Endothelial cell of umbilical vein (primary cell): ENCODE measurements at regions not wholly inside any gene's neighbourhood (a gene's known extent, or its start where the extent isn't known, plus 50 kb on each side); places are given as distances from the start of the nearest gene placed in this dataset.

Experiments
- BruUV-seq: library from RNA; stranded (reverse); fragments of 400-500 nt; replicated peaks from 2 replicates; lab custom pipeline; 2021; lab: Mats Ljungman, UMichigan
- CTCF ChIA-PET: fragments of 300-600, 350-600 bp; sonication (Branson Sonifier 250); formaldehyde crosslinking; loops from one replicate; lab custom pipeline; 2021; ENCODE audit warnings: antibody characterized with exemption, inconsistent platforms; lab: Charles Lee
- POLR2A ChIA-PET: fragments of 300-600, 350-600 bp; sonication (Branson Sonifier 250); formaldehyde crosslinking; loops from one replicate; lab custom pipeline; 2021; ENCODE audit warnings: antibody characterized with exemption, inconsistent platforms; lab: Charles Lee
- DNase-seq: peaks from one replicate; pipeline ENCODE4 v3.0.0-alpha.2; 2011; ENCODE audit warnings: low read depth, low spot score
- FAIRE-seq: peaks from 2 replicates; lab custom pipeline; 2011; peaks lifted over from hg19 to GRCh38; lab: Jason Lieb, UNC
- H2AFZ ChIP-seq: 2 replicates; pipeline ENCODE4 v1.6.0; 2012; ENCODE audit warnings: low read depth, low read length, control low read depth, inconsistent platforms
- H3K27ac ChIP-seq: 2 replicates; pipeline ENCODE4 v1.5.1; 2011; ENCODE audit warnings: low read depth, mild to moderate bottlenecking, control low read depth, low read length, moderate library complexity; ENCODE audit not compliant: insufficient read depth
- H3K27me3 ChIP-seq, 2 experiments: 2 replicates each; pipeline versions ENCODE4 v1.6.0 to v1.6.1; 2011; ENCODE audit warnings: low read length in 2 of 2, mixed read lengths in 1 of 2; ENCODE audit not compliant: control insufficient read depth in 2 of 2, insufficient read depth in 2 of 2
- H3K36me3 ChIP-seq, 2 experiments: 2 replicates in 1 of 2; 3 replicates in 1 of 2; pipeline ENCODE4 v1.5.1; 2011; ENCODE audit warnings: low read length in 2 of 2, mild to moderate bottlenecking in 1 of 2, moderate library complexity in 1 of 2; ENCODE audit not compliant: control insufficient read depth in 2 of 2, insufficient read depth in 2 of 2; ENCODE audit errors: extremely low read depth in 1 of 2
- H3K4me1 ChIP-seq: 3 replicates; pipeline ENCODE4 v1.5.1; 2011; ENCODE audit warnings: mild to moderate bottlenecking, low read length; ENCODE audit not compliant: control insufficient read depth, insufficient read depth; ENCODE audit errors: extremely low read depth
- H3K4me2 ChIP-seq: 2 replicates; pipeline ENCODE4 v1.6.1; 2011; ENCODE audit warnings: low read length, control low read depth, mixed read lengths; ENCODE audit not compliant: insufficient read depth
- H3K4me3 ChIP-seq, 3 experiments: fragments of 200-600 bp in 1 of 3; sonication (generic), shearing (Covaris generic) in 1 of 3; replicated peaks in 1 of 3; 2 replicates each; pipeline ENCODE4 v1.5.1; 2011 to 2016; ENCODE audit warnings: control low read depth in 3 of 3, low read length in 3 of 3, mild to moderate bottlenecking in 2 of 3, inconsistent platforms in 1 of 3, low read depth in 1 of 3, moderate library complexity in 1 of 3; ENCODE audit not compliant: insufficient read depth in 1 of 3
- H3K79me2 ChIP-seq: 2 replicates; pipeline ENCODE4 v1.6.0; 2012; ENCODE audit warnings: low read length, inconsistent platforms; ENCODE audit not compliant: control insufficient read depth, insufficient read depth
- H3K9ac ChIP-seq: replicated peaks from 2 replicates; pipeline ENCODE3; 2011; ENCODE audit warnings: low read length, control low read depth; ENCODE audit not compliant: insufficient read depth; ENCODE audit errors: extremely low read depth
- H3K9me1 ChIP-seq: replicated peaks from 3 replicates; pipeline ENCODE4 v1.6.0; 2011; ENCODE audit warnings: mild to moderate bottlenecking, low read length; ENCODE audit not compliant: control insufficient read depth, insufficient read depth; ENCODE audit errors: extremely low read depth
- H3K9me3 ChIP-seq: replicated peaks from 2 replicates; pipeline ENCODE4 v1.5.1; 2012; ENCODE audit warnings: low read length, inconsistent platforms; ENCODE audit not compliant: control insufficient read depth, insufficient read depth
- H4K20me1 ChIP-seq: replicated peaks from 2 replicates; pipeline ENCODE3; 2011; ENCODE audit warnings: mild to moderate bottlenecking, low read length; ENCODE audit not compliant: control insufficient read depth, insufficient read depth; ENCODE audit errors: extremely low read depth
- EZH2 ChIP-seq: IDR thresholded peaks from 2 replicates; pipeline ENCODE4 v1.6.1; 2012; ENCODE audit warnings: borderline replicate concordance, low read depth, mild to moderate bottlenecking, moderate library complexity, low read length, inconsistent platforms; ENCODE audit not compliant: severe bottlenecking
- FOS ChIP-seq: IDR thresholded peaks from 2 replicates; pipeline ENCODE4 v1.6.1; 2011; ENCODE audit warnings: mild to moderate bottlenecking, low read length, moderate library complexity, borderline replicate concordance; ENCODE audit not compliant: insufficient read depth
- GATA2 ChIP-seq: IDR thresholded peaks from 2 replicates; pipeline ENCODE4 v1.7.0; 2011; ENCODE audit warnings: low read depth, mild to moderate bottlenecking, moderate library complexity, mixed read lengths, low read length; ENCODE audit not compliant: insufficient read length, insufficient read depth
- JUN ChIP-seq: IDR thresholded peaks from 2 replicates; pipeline ENCODE4 v1.6.1; 2011; ENCODE audit warnings: borderline replicate concordance, low read depth; ENCODE audit not compliant: insufficient read length, insufficient read depth
- MYC ChIP-seq: IDR thresholded peaks from one replicate; pipeline ENCODE4 v1.6.1; 2011; ENCODE audit warnings: mild to moderate bottlenecking, low read depth, low read length
- POLR2A ChIP-seq: IDR thresholded peaks from 2 replicates; pipeline ENCODE4 v1.6.1; 2012; ENCODE audit warnings: low read depth, mild to moderate bottlenecking, control low read depth, low read length
- POLR2AphosphoS5 ChIP-seq: IDR thresholded peaks from 2 replicates; pipeline ENCODE4 v1.6.1; 2012; ENCODE audit warnings: low read depth, mild to moderate bottlenecking, control low read depth, low read length, moderate library complexity; ENCODE audit not compliant: insufficient read depth
- dilution Hi-C: fragments of 300-500 bp; cut with MboI; formaldehyde crosslinking; loops from one replicate; pipeline ENCODE4 v1.15.0; 2019; ENCODE audit warnings: low sequenced_read_pairs; ENCODE audit not compliant: extremely low pct_ligation_motif_present
- intact Hi-C: fragments of 100-400 bp; cut with micrococcal nuclease; formaldehyde crosslinking; loops from one replicate; pipeline ENCODE4 v1.10.0; 2022
- TF ChIP-seq, protein P1 (sequence below): IDR thresholded peaks from 2 replicates; pipeline ENCODE4 v1.6.1; 2011; ENCODE audit not compliant: insufficient read depth, insufficient read length
- TF ChIP-seq, protein P2 (sequence below), 2 donors: IDR thresholded peaks; 1 replicate in 1 of 2; 2 replicates in 1 of 2; pipeline ENCODE4 v1.5.1; 2011; ENCODE audit warnings: low read length in 2 of 2, mild to moderate bottlenecking in 2 of 2, moderate library complexity in 2 of 2, control low read depth in 1 of 2, inconsistent platforms in 1 of 2, low read depth in 1 of 2; ENCODE audit not compliant: insufficient read depth in 1 of 2; ENCODE audit errors: extremely low read depth in 1 of 2

DNA sequence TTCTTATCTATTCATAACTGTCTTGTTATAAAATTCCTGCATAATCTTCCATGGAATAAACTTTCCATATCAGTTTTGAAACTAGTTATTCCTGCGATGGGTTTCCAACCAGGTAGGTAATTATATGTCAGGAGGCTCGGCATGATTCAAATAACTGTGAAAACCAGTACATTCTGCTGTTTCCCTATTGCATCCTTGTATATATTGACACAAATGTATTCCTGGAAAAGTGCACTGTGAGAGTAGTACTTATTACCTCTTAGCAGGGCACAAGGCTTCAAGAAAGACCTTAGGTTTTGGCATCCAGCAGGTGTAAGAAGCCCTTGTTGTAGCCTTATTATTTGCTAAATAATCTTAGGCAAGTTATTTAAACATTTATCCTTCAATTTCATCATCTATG is 1131.3 kb upstream of the ATXN8OS start:
- no peaks in the 10 kb centered on the region for H4K20me1 ChIP-seq
- H3K4me1 ChIP-seq = no peaks in the 10 kb centered on the region
- dilution Hi-C loops (no loop called here), intact Hi-C loops (no loop called here)
- no peaks in the 10 kb centered on the region for H3K36me3 ChIP-seq
- POLR2A ChIA-PET = no interaction called here
- TF ChIP-seq FOS (no peak), GATA2 (no peak), POLR2AphosphoS5 (no peak), POLR2A (no peak), JUN (no peak), EZH2 (no peak), MYC (no peak)
- TF ChIP-seq, protein P1, sequence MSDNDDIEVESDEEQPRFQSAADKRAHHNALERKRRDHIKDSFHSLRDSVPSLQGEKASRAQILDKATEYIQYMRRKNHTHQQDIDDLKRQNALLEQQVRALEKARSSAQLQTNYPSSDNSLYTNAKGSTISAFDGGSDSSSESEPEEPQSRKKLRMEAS = no peak
- TF ChIP-seq, protein P2, sequence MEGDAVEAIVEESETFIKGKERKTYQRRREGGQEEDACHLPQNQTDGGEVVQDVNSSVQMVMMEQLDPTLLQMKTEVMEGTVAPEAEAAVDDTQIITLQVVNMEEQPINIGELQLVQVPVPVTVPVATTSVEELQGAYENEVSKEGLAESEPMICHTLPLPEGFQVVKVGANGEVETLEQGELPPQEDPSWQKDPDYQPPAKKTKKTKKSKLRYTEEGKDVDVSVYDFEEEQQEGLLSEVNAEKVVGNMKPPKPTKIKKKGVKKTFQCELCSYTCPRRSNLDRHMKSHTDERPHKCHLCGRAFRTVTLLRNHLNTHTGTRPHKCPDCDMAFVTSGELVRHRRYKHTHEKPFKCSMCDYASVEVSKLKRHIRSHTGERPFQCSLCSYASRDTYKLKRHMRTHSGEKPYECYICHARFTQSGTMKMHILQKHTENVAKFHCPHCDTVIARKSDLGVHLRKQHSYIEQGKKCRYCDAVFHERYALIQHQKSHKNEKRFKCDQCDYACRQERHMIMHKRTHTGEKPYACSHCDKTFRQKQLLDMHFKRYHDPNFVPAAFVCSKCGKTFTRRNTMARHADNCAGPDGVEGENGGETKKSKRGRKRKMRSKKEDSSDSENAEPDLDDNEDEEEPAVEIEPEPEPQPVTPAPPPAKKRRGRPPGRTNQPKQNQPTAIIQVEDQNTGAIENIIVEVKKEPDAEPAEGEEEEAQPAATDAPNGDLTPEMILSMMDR (IDR thresholded peaks at IDR 0.05; ENCODE audit: extremely low read depth in 1 of 2, insufficient read depth in 1 of 2, low read depth in 1 of 2, low read length in 2 of 2) = no peak
- H3K27ac ChIP-seq = no peak overlapping the region
- CTCF ChIA-PET = no interaction called here
- no peaks in the 10 kb centered on the region for H3K79me2 ChIP-seq
- H3K4me3 ChIP-seq = no peak overlapping the region
- FAIRE-seq (no peak), DNase-seq (no peak)
- no peak overlapping the region for H3K4me2 ChIP-seq
- no peak overlapping the region for H3K9ac ChIP-seq
- BruUV-seq = no TSS peak
- no peak overlapping the region for H2AFZ ChIP-seq
- H3K9me1 ChIP-seq = no peaks in the 10 kb centered on the region
- no peaks in the 10 kb centered on the region for H3K9me3 ChIP-seq
- H3K27me3 ChIP-seq = no peaks in the 10 kb centered on the region
